ENCODE measurements at regions not wholly inside any gene's neighbourhood (a gene's known extent, or its start where the extent isn't known, plus 50 kb on each side); places are given as distances from the start of the nearest gene placed in this dataset.
"Not testable (repeated sequence)": the region's sequence is repeated elsewhere in the genome, so short reads cannot be mapped to it uniquely, and the experiment has no call there.

DNA sequence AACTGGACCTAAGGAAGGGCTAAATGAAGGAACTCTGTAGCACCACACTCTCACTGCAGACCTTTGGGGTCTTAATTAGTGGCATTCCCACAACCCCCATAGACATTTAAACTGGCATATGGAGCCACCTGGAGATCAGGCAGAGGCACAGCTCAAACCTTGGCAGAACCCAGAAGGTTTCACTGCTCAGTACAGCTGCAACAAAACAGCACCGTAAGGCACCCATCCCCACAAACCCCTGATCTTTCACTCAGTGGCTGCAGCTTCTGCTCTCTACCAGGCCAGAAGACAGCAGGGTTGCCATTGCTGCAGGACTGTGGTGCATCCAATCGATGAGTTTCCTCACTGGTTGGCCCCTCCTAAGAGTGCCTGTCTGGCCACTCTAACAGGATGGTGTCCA lies 361.6 kb upstream of the VRK2 start:
- no peak for DNase-seq (ENCODE audit: low read depth)
- H3K4me3 ChIP-seq (ENCODE audit: low read depth, low read length): no peak overlapping the region

DNA sequence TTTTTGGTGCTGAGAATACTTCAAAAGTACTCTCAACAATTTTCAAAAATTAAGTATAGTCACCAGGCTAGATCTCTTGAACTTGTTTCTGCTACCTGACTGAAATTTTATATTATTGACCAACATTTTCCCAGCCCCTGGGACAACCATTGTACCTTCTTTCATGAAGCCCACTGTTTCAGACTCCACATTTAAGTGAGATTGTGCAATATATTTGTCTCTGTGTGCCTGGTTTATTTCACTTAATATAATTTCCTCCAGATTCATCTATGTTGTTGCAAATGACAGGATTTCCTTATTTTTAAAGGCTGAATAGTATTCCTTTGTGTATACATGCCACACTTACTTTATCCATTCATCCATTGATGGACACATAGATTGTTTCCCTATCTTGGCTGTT lies 354.2 kb upstream of the VRK2 start:
- H3K4me3 ChIP-seq (ENCODE audit: low read depth, low read length): no peak overlapping the region
- no peak for DNase-seq (ENCODE audit: low read depth)

DNA sequence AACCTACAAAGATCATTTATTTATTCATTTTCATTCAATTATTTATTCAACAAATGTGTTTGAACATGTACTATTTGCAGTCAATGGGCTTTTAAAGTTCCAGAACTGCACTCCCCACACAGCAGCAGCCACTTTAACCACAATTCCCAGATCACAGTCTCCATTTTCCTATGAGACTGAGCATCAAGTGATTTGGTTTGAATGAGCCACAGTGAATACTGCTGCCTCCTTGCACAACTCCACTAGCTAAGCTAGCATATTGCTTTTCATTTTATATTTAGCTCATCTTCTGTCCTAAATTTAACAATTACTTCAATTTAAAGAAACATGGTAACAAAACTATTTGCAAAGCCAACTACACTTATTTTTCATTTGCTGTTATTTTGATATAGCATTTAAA lies 353.4 kb upstream of the VRK2 start:
- DNase-seq (ENCODE audit: low read depth): no peak
- no peak overlapping the region for H3K4me3 ChIP-seq (ENCODE audit: low read depth, low read length)

DNA sequence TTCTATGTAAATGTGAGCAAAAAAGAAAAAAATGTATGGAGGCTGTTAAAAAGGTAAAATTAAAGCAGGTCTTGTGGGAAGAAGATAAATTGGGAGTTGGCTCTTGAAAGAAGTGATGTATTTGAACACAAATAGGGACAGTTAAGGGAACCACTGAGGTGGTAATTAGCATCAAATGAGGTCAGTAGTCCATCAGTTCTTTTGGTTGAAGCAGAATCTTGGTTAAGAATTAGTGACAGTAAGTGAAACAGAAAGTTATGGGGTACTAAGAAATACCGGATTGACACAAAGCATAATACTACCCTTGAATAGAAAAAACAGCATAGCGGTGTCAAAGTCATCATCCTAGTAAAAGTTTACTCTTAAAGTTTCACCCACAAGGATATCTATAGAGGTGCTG lies 352.6 kb upstream of the VRK2 start:
- DNase-seq (ENCODE audit: low read depth): no peak
- H3K4me3 ChIP-seq (ENCODE audit: low read depth, low read length): no peak overlapping the region

DNA sequence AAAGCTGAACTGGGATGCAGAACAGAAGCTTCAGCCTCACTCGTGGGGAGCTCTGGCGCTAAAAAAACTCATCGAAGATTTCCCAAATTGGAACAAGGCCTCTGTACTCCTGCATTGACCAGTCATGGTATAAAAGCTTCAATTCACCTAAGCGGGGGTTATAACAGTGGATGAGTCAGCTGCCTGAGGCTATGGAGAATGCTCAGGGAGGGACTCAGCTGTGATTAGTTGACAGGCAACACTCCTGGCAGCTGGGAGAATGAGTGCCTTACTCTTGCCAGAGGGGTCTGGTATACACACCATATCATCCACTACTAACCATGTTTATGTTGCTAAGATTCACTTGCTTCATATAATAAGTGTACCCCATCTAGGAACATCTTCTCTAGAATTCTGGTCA lies 350.6 kb upstream of the VRK2 start:
- no peak overlapping the region for H3K4me3 ChIP-seq (ENCODE audit: low read depth, low read length)
- no peak for DNase-seq (ENCODE audit: low read depth)

DNA sequence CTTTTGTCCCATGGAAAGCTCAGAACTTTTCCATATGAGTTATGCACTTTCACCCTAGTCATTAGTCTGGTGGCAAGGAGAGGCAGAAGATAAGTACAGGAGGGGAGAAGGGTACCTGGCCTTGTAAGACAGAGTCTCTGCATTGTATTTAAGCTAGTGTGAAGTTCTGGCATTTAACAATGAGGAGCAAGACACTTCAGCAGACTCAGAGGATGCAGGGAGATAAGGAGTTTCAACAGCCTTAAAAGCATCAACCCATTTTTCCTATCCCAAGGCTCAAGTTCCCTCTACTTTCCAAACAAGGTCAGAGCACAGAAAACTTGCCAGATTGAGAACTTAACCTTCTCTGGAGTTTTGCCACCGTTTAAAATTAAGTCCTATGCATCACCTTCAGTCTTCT lies 348.2 kb upstream of the VRK2 start:
- H3K4me3 ChIP-seq (ENCODE audit: low read depth, low read length): no peak overlapping the region
- DNase-seq (ENCODE audit: low read depth): no peak

DNA sequence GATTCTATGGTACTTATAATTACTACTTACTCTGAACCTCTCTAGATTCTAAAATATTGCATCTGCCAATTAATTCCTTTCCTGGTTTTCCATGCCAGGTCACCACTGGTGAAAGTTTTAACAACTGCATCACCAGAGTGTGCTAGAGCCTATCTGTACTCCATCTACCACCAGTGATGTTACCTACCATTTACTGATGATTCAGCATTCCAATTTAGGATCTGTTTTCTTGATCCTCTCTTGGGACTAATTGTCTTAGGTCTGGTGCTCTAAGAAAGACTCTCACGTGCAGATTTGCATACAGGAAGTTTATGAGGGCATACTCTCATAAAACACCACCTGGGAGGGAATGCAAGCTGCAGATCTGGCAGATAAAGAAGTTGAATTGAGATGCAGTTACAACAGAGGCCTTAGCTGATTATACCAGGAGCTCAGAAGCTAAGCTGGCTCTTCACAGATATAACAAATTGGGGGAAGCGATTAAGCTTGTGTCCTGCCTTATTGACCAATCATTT lies 347.6 kb upstream of the VRK2 start:
- no peak overlapping the region for H3K4me3 ChIP-seq (ENCODE audit: low read depth, low read length)
- no peak for DNase-seq (ENCODE audit: low read depth)

DNA sequence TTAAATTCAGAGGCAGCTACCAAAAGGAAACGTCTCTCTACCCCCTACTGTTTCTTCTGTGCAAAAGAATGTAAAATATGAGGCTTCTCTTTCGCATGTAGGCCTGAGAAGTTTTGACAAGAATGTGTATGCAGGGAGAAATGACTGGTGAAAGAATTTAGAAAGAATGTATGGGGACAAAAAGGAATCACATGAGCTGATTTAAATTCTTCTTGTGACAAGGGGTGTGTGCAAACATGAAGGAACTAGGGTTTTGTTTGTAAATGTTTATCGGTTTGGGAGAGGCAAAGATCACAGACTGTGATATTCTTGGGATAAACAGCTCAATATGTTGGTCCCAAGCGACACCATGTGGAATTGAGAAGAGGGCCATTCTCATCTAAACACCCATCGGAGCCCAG lies 345.2 kb upstream of the VRK2 start:
- DNase-seq (ENCODE audit: low read depth): no peak
- H3K4me3 ChIP-seq (ENCODE audit: low read depth, low read length): no peak overlapping the region

DNA sequence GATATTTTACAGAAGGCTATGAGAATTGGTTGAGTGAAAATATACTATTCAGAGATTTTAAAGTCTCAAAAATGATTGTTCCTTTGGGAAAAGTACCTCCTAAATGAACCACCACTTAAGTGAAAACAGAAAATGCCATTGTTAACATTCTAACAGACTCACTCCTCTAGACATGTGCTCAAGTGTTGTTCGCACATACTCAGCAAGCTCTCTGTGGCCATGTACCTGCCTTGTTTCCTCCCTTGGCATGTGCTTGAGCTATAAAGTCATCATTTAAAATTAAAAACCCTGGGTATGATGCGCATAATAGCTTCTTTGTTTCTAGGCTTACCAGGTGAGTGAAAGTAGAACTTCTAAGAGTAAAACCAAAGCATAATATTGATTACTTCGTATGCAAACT lies 343.2 kb upstream of the VRK2 start:
- H3K4me3 ChIP-seq (ENCODE audit: low read depth, low read length): no peak overlapping the region
- DNase-seq (ENCODE audit: low read depth): no peak

DNA sequence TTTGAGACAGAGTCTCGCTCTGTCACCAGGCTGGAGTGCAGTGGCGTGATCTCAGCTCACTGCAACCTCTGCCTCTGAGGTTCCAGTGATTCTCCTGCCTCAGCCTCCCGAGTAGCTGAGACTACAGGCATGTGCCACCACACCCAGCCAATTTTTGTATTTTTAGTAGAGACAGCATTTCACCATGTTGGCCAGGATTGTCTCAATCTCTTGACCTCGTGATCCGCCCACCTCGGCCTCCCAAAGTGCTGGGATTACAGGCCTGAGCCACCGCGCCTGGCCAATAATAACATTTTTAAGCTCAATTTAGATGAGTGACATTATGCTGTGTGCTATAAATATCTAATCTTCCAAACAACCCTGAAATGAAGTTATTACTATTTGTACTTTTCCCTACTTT lies 338.8 kb upstream of the VRK2 start:
- DNase-seq (ENCODE audit: low read depth); H3K4me3 ChIP-seq (ENCODE audit: low read depth, low read length): not testable (repeated sequence)

DNA sequence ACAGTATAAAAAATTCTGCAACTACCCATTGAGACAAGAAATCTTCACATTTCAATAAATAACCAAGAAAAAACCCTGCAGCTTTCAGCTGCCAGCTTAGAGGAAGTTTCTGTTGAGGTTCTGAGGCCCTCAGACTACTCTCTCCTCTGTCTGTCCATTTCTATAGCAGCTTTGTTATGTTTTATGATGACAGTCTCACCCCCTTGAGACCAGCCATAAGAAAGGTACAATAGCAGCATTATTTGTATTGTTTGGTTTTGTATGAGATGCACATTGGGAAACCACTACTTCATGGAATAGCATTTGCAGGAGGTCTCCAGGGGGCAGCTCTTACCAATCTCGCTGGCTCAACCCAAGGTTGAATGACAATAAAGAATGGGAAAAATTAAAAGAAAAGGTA lies 334.6 kb upstream of the VRK2 start:
- H3K4me3 ChIP-seq (ENCODE audit: low read depth, low read length): no peak overlapping the region
- no peak for DNase-seq (ENCODE audit: low read depth)

DNA sequence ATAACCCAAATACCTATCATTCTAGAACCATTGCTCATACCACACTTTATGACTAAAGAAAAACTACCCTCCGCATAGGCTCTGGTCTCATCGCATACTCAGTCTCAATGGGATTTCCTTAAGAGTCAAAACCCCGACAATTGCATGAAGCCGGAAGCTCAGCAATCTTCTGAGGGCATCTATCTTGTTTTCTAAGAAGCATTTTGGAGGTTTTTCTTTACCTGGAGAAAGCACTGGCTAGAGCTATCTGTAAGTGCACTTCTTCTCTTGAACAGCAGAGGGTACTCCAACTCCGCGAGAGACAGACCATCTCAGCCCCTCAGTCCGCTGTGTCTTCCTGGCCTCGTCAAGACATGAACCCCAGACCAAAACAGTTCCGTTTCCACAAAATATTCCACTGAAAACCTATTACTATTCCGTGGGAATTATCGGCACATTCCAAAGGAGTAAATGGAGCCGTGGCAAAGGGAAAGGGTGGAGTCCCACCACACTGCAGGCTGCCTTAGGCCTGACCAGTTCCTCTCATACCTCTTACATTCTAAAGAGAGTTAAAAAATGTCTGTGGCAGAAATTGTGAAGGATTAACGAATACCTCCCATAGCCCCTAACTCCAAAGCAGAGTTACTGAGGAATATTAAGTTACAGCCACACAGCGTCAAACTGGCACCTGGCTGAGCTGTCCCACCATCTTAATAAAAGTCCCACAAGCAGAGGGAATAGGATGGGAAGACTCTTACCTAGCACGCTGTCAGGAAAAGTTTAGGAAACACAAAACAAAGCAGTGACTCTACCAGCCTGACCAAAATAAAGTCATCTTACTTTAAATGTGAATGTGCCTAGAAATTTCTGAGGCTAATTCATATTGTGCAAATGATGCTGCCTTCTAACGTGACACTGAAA lies 325.6 kb upstream of the VRK2 start:
- peak overlapping the region; percentile 25 for H3K4me3 ChIP-seq (ENCODE audit: low read depth, low read length)

DNA sequence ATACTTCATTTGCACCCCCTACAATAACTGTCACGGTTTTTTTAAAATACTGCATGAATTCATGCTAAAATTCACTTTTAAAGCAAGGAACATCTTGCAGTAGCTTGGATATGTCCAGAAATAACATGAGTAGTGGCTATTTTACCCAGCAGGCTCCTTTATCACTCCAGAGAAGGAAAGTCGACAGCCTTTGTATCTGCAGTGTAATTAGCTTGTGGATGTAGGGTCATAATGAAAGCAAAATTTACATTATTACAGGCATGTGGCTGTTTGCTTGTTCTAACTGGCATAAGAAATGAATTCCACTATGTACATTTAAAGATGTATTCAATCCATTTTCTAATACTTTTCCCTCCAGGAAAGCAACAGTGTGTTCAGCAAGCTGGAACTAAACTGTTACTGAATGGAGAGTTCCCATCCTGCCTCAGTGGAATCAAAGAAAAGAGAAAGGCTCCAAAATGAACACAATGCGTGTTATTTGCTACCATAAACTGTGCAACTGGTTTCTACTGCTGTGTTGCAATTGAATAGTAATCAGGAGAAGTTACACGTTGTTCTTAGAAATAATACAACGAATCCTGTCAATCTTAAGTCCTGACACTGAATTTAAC lies 321.2 kb upstream of the VRK2 start:
- DNase-seq (ENCODE audit: low read depth): no peak
- no peak overlapping the region for H3K4me3 ChIP-seq (ENCODE audit: low read depth, low read length)

More for the DNA sequence above, 325.6 kb upstream of the VRK2 start:
- peak; percentile 37 for DNase-seq (ENCODE audit: low read depth)

DNA sequence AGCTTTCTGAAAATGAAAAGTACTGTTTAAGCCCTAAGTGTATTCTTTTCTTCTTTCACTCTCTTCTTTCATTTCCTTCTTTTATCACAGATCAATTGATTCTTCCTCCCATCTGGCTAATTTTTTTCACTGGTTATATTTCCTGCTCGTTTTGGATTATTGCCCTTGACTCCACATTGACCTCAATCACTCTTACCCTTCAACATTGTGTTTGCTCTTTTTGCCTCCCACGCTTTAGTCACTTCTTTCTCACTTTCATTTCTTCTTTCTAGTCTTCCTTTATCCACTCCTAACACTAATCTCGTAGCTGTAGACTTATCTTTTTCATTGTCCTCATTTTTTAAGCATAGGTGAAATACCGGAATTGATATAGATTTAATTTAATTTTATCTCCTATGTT lies 320.3 kb upstream of the VRK2 start:
- DNase-seq (ENCODE audit: low read depth): no peak
- H3K4me3 ChIP-seq (ENCODE audit: low read depth, low read length): no peak overlapping the region

DNA sequence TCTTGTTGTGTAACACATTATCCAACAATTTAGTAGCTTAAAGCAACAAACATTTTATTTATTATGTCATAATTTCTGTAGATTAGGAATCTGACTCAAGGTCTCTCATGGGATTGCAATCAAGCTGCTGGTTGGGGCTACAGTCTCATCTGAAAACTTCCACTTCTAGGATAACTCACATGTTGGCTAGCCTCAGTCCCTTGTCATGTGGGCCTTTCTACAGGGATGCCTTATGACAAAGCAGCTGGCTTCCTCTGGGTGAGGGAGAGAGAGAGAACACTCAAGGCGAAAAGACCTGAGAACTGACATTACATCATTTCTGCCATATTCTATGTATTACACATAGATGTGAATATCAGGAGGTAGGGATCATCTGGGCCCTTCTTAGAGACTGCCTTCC lies 317.9 kb upstream of the VRK2 start:
- no peak overlapping the region for H3K4me3 ChIP-seq (ENCODE audit: low read depth, low read length)
- DNase-seq (ENCODE audit: low read depth): no peak

DNA sequence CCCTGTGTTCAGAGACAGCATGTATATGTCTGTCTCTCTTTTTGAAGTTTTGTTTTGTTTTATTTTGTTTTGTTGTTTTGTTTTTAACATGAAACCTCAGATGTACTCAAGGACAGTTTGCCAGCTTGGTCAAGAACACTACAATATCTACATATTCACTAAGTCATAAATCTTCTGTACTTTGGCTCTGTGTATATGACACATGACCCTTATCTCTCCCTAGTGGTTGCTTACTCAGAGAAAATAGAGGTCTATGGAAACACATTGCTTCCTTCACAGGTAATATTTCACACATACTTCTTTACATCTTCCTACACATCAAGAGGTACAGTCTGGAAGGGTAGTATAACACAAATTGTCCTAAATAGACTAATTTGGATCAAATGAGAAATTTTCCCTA lies 312.6 kb upstream of the VRK2 start:
- no peak for DNase-seq (ENCODE audit: low read depth)
- no peak overlapping the region for H3K4me3 ChIP-seq (ENCODE audit: low read depth, low read length)

DNA sequence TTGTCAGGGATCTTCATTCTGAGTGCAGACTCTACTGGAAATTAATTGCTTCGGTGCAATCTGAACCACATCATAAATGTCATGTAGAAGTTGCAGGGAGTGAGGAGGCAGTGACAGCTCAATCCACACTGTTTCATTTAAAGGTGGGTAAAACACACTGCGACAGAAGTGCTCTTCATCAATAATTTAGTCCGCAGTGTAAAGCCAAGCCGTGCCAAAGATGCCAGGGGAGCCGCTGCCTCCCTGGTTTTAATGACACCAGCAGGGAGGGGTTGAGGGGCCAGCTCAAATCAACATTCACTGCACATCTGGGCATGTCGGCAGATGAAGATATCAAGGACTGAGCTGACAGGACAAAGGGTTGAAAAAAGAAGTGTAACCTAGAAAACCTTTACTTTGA lies 305.7 kb upstream of the VRK2 start:
- DNase-seq (ENCODE audit: low read depth): no peak
- no peak overlapping the region for H3K4me3 ChIP-seq (ENCODE audit: low read depth, low read length)

DNA sequence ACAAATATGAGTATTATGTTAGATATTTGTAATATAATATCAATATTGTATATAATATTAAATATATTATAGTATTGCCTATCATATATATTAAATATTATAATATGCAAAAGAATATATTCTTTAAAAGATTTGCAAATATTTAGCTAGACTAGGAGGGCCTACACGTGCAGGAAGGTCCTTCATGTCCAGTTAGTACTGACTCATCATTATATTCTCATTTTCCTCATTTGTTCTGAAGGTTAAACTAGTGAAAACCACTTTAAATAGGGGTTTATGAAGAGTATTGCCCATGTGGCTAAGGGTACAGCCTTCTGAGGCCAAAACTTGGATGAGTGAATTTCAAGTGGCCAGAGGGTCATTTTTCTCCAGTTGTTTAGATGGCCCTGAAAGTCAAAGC lies 293.0 kb upstream of the VRK2 start:
- DNase-seq (ENCODE audit: low read depth): no peak
- no peak overlapping the region for H3K4me3 ChIP-seq (ENCODE audit: low read depth, low read length)

DNA sequence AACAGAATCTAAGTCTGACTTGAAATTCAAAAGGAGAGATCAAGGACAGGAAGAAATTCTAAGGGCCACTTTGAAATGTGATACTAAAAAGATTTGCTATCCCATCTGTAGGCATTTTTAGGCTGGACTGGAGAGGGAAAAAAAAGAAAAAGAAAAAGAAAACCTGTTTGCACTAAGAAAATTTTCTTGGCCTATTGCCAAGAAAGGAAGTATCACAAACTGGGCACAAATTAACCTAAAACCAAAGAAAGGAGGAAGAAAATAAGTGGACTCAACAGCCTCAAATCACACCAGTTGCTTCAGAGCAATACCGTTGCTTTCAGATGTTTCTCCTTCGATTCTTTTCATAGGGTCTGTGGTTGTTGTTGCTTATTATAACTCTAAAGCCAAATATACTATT lies 287.9 kb upstream of the VRK2 start:
- no peak overlapping the region for H3K4me3 ChIP-seq (ENCODE audit: low read depth, low read length)
- DNase-seq (ENCODE audit: low read depth): no peak

DNA sequence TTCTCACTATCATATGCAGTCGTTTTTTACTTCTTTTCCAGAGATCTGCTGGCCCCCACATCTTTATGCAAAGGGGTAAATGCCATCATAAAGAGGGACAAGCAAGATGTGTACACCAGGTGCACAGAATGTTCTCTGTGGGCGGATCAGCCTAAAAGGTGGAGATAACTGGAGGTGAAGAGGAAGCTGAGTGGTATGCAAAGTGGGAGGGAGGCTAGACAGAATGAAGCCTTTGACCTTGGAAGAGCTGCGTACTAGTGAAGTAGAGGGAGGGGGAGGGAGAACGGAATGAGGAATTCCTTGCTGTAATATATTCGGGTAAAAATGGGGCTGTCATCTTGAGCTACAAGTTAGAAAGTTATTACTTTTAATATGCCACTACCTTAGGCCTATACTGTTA lies 287.5 kb upstream of the VRK2 start:
- no peak for DNase-seq (ENCODE audit: low read depth)

DNA sequence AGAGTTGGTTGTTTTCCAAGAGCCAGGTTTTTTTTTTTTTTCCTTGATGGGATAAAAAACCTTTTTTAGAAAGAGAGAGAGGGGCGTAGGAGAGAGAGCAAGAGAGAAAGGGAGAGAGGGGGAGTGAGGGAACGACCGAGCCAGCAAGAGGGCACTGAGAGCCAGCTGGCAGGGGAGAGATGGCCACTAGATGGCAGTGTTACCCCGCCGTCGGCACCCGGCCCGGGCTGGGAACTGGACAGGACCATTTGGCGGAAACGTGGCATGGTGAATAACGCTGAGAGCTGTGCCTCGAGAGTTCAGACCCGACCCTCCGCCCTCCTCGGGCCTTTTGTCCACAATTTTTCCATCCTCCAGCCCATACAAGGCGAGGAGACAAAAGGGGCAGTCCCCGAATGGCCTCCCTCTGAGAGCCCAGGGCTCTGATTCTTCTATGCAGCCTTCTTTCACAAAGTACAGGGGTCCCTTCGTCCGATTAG lies 286.7 kb upstream of the VRK2 start:
- H3K4me3 ChIP-seq (ENCODE audit: low read depth, low read length): peak overlapping the region; percentile 40
- DNase-seq (ENCODE audit: low read depth): peak; percentile 24

More for the DNA sequence above, 287.5 kb upstream of the VRK2 start:
- H3K4me3 ChIP-seq (ENCODE audit: low read depth, low read length): no peak overlapping the region
